NCI-H2227 (cell line): ENCODE measurements at regions not wholly inside any gene's neighbourhood (a gene's known extent, or its start where the extent isn't known, plus 50 kb on each side); places are given as distances from the start of the nearest gene placed in this dataset.

Source experiments
- DNase-seq: peaks from one replicate; lab custom pipeline; 2025; ENCODE audit not compliant: unreplicated experiment; lab: John Stamatoyannopoulos, UW

GRCh38 chr1:25082216-25082899 is 149.9 kb downstream of the SYF2 start:
- no peak for DNase-seq

- DNase-seq: no peak
These were observed 150.8 kb downstream of the SYF2 start for GRCh38 chr1:25081496-25081895.

- DNase-seq: no peak
These were observed 150.5 kb upstream of the RUNX3 start for GRCh38 chr1:25080294-25081209.

GRCh38 chr1:25079048-25079447 is 149.0 kb upstream of the RUNX3 start:
- DNase-seq: no peak

- no peak for DNase-seq
These were observed 144.5 kb upstream of the RUNX3 start for GRCh38 chr1:25074351-25075227.

GRCh38 chr1:25073640-25074270 is 143.7 kb upstream of the RUNX3 start:
- DNase-seq: no peak

GRCh38 chr1:25072461-25072860 is 142.4 kb upstream of the RUNX3 start:
- DNase-seq: no peak

GRCh38 chr1:25068829-25069228 is 138.8 kb upstream of the RUNX3 start:
- no peak for DNase-seq

GRCh38 chr1:25068316-25068715 is 138.2 kb upstream of the RUNX3 start:
- DNase-seq: no peak

- DNase-seq: no peak
These were observed 137.6 kb upstream of the RUNX3 start for GRCh38 chr1:25067518-25068251.

- no peak for DNase-seq
These were observed 136.8 kb upstream of the RUNX3 start for GRCh38 chr1:25066731-25067517.

- no peak for DNase-seq
These were observed 136.2 kb upstream of the RUNX3 start for GRCh38 chr1:25066256-25066655.

GRCh38 chr1:25065795-25066238 is 135.7 kb upstream of the RUNX3 start:
- no peak for DNase-seq

GRCh38 chr1:25065321-25065721 is 135.2 kb upstream of the RUNX3 start:
- no peak for DNase-seq

- DNase-seq: no peak
These were observed 134.6 kb upstream of the RUNX3 start for GRCh38 chr1:25064465-25065240.

GRCh38 chr1:25063591-25064416 is 133.7 kb upstream of the RUNX3 start:
- no peak for DNase-seq

- no peak for DNase-seq
These were observed 132.7 kb upstream of the RUNX3 start for GRCh38 chr1:25062621-25063255.
